HS-5 (cell line): ENCODE measurements at regions not wholly inside any gene's neighbourhood (a gene's known extent, or its start where the extent isn't known, plus 50 kb on each side); places are given as distances from the start of the nearest gene placed in this dataset.

Experiments used
- DNase-seq: peaks from one replicate; pipeline ENCODE4 v3.0.0-alpha.2; 2012; ENCODE audit warnings: low read depth

- DNase-seq, result no peak
Observed at GRCh38 chr10:106183041-106183440, 981.5 kb downstream of the SORCS1 start.

GRCh38 chr10:106182542-106182941 is 982.0 kb downstream of the SORCS1 start:
- no peak for DNase-seq

GRCh38 chr10:106181501-106181900 is 983.0 kb downstream of the SORCS1 start:
- DNase-seq, result peak; percentile 22

GRCh38 chr10:106179430-106179829 is 985.1 kb downstream of the SORCS1 start:
- DNase-seq, result no peak

GRCh38 chr10:106175760-106176377 is 988.6 kb downstream of the SORCS1 start:
- peak; percentile 24 for DNase-seq

GRCh38 chr10:106173838-106174237 is 990.7 kb downstream of the SORCS1 start:
- no peak for DNase-seq

GRCh38 chr10:106169241-106169640 is 995.3 kb downstream of the SORCS1 start:
- no peak for DNase-seq

- DNase-seq, result no peak
Observed at GRCh38 chr10:106167946-106168345, 996.6 kb downstream of the SORCS1 start.

- no peak for DNase-seq
Observed at GRCh38 chr10:106158241-106158640, 1006.3 kb downstream of the SORCS1 start.

- no peak for DNase-seq
Observed at GRCh38 chr10:106147021-106147420, 1017.5 kb downstream of the SORCS1 start.

GRCh38 chr10:106139915-106140314 is 1024.6 kb downstream of the SORCS1 start:
- DNase-seq, result no peak

GRCh38 chr10:106136175-106136574 is 1028.3 kb downstream of the SORCS1 start:
- DNase-seq, result no peak

GRCh38 chr10:106134326-106135000 is 1030.0 kb downstream of the SORCS1 start:
- DNase-seq, result no peak

GRCh38 chr10:106133451-106133850 is 1031.1 kb downstream of the SORCS1 start:
- DNase-seq, result no peak

GRCh38 chr10:106132956-106133355 is 1031.5 kb downstream of the SORCS1 start:
- no peak for DNase-seq

GRCh38 chr10:106114656-106115186 is 1049.8 kb downstream of the SORCS1 start:
- no peak for DNase-seq

GRCh38 chr10:106111246-106111645 is 1053.3 kb downstream of the SORCS1 start:
- peak; percentile 55 for DNase-seq

- peak; percentile 25 for DNase-seq
Observed at GRCh38 chr10:106107706-106108105, 1056.8 kb downstream of the SORCS1 start.

- no peak for DNase-seq
Observed at GRCh38 chr10:106106114-106106513, 1058.4 kb downstream of the SORCS1 start.

GRCh38 chr10:106089855-106090254 is 1074.7 kb downstream of the SORCS1 start:
- DNase-seq, result no peak

- no peak for DNase-seq
Observed at GRCh38 chr10:106086391-106086790, 1078.1 kb downstream of the SORCS1 start.

- DNase-seq, result no peak
Observed at GRCh38 chr10:106083572-106083971, 1080.9 kb downstream of the SORCS1 start.

GRCh38 chr10:106082865-106083264 is 1081.6 kb downstream of the SORCS1 start:
- DNase-seq, result peak; percentile 47
